Activated T-helper 1 cell treated with anti-CD3 and anti-CD28 coated beads, Interleukin-12 subunit alpha, Interleukin-12 subunit beta, Interleukin-2, Interleukin-4 antibody, amounts not matched to agents 30 ng/mL and 10 ng/mL and 1 ng/mL, durations not matched to agents 14 hours and 24 hours and 36 hours (primary cell): ENCODE measurements at regions not wholly inside any gene's neighbourhood (a gene's known extent, or its start where the extent isn't known, plus 50 kb on each side); places are given as distances from the start of the nearest gene placed in this dataset.

Experiments
- DNase-seq: peaks from one replicate; pipeline ENCODE4 v3.0.0; 2021; ENCODE audit warnings: low spot score
- H3K27ac Mint-ChIP-seq: one replicate; pipeline ENCODE4 v1.8.0; 2021; ENCODE audit warnings: mild to moderate bottlenecking, mixed read lengths
- H3K27me3 Mint-ChIP-seq: one replicate; pipeline ENCODE4 v1.8.0; 2022; ENCODE audit warnings: mild to moderate bottlenecking, moderate library complexity, mixed read lengths; ENCODE audit not compliant: insufficient read depth
- H3K36me3 Mint-ChIP-seq: one replicate; pipeline ENCODE4 v1.8.0; 2021; ENCODE audit warnings: low read depth, mixed read lengths
- H3K4me1 Mint-ChIP-seq: one replicate; pipeline ENCODE4 v1.8.0; 2021; ENCODE audit warnings: low read depth, mixed read lengths
- H3K4me3 Mint-ChIP-seq: one replicate; pipeline ENCODE4 v1.8.0; 2021; ENCODE audit warnings: mild to moderate bottlenecking, moderate library complexity, mixed read lengths
- H3K9me3 Mint-ChIP-seq: one replicate; pipeline ENCODE4 v1.8.0; 2021; ENCODE audit warnings: mixed read lengths
- intact Hi-C: fragments of 100-400 bp; cut with micrococcal nuclease; formaldehyde crosslinking; loops from one replicate; pipeline ENCODE4 v1.15.1; 2024

- H3K9me3 Mint-ChIP-seq: peaks cover 5% of the 10 kb centered on the region
- H3K27me3 Mint-ChIP-seq: no peaks in the 10 kb centered on the region
- peak overlapping the region; percentile 20 for H3K4me3 Mint-ChIP-seq
- H3K27ac Mint-ChIP-seq: peak overlapping the region; percentile 27
- H3K36me3 Mint-ChIP-seq: peaks cover 6% of the 10 kb centered on the region
- DNase-seq: no peak
- intact Hi-C loops: loop anchor here (1.0 to 5.0 kb wide), 5 partner anchors 10 to 80 kb away; no protein-coding TSS in a partner anchor
- peaks cover 55% of the 10 kb centered on the region for H3K4me1 Mint-ChIP-seq
Measured at GRCh38 chr4:123478859-123479345, 82.3 kb downstream of the SPRY1 start.

- H3K36me3 Mint-ChIP-seq: peaks cover 6% of the 10 kb centered on the region
- peaks cover 55% of the 10 kb centered on the region for H3K4me1 Mint-ChIP-seq
- DNase-seq: no peak
- H3K27me3 Mint-ChIP-seq: no peaks in the 10 kb centered on the region
- no peak overlapping the region for H3K27ac Mint-ChIP-seq
- H3K4me3 Mint-ChIP-seq: no peak overlapping the region
- intact Hi-C loops: loop anchor here (2.0 to 5.0 kb wide), 2 partner anchors 25 to 58 kb away; no protein-coding TSS in a partner anchor
- peaks cover 5% of the 10 kb centered on the region for H3K9me3 Mint-ChIP-seq
Measured at GRCh38 chr4:123479944-123480343, 83.3 kb downstream of the SPRY1 start.

- peaks cover 6% of the 10 kb centered on the region for H3K36me3 Mint-ChIP-seq
Measured at GRCh38 chr4:123480706-123481418, 84.3 kb downstream of the SPRY1 start.

GRCh38 chr4:123481717-123482116 lies 85.1 kb downstream of the SPRY1 start:
- H3K4me1 Mint-ChIP-seq: peaks cover 45% of the 10 kb centered on the region

More at GRCh38 chr4:123480706-123481418, 84.3 kb downstream of the SPRY1 start:
- H3K4me1 Mint-ChIP-seq: peaks cover 53% of the 10 kb centered on the region
- H3K27ac Mint-ChIP-seq: no peak overlapping the region
- peaks cover 3% of the 10 kb centered on the region for H3K9me3 Mint-ChIP-seq
- intact Hi-C loops: no loop called here
- no peak for DNase-seq
- H3K27me3 Mint-ChIP-seq: no peaks in the 10 kb centered on the region
- H3K4me3 Mint-ChIP-seq: no peak overlapping the region

GRCh38 chr4:123484291-123484926 lies 87.8 kb downstream of the SPRY1 start:
- no peaks in the 10 kb centered on the region for H3K36me3 Mint-ChIP-seq
- intact Hi-C loops: no loop called here
- no peak overlapping the region for H3K4me3 Mint-ChIP-seq
- H3K4me1 Mint-ChIP-seq: peaks cover 27% of the 10 kb centered on the region
- no peaks in the 10 kb centered on the region for H3K9me3 Mint-ChIP-seq
- no peak for DNase-seq
- no peaks in the 10 kb centered on the region for H3K27me3 Mint-ChIP-seq
- no peak overlapping the region for H3K27ac Mint-ChIP-seq

More at GRCh38 chr4:123481717-123482116, 85.1 kb downstream of the SPRY1 start:
- peaks cover 2% of the 10 kb centered on the region for H3K36me3 Mint-ChIP-seq
- DNase-seq: no peak
- no peaks in the 10 kb centered on the region for H3K9me3 Mint-ChIP-seq
- H3K27ac Mint-ChIP-seq: no peak overlapping the region
- no peak overlapping the region for H3K4me3 Mint-ChIP-seq
- H3K27me3 Mint-ChIP-seq: no peaks in the 10 kb centered on the region
- intact Hi-C loops: no loop called here

- intact Hi-C loops: no loop called here
- Mint-ChIP-seq H3K9me3 (no peaks in the 10 kb centered on the region), H3K4me1 (peaks cover 21% of the 10 kb centered on the region), H3K27me3 (no peaks in the 10 kb centered on the region), H3K4me3 (no peak overlapping the region), H3K27ac (no peak overlapping the region), H3K36me3 (no peaks in the 10 kb centered on the region)
- DNase-seq: no peak
Measured at GRCh38 chr4:123485601-123486000, 89.0 kb downstream of the SPRY1 start.

GRCh38 chr4:123488916-123489315 lies 92.3 kb downstream of the SPRY1 start:
- DNase-seq: no peak
- Mint-ChIP-seq H3K9me3 (no peaks in the 10 kb centered on the region), H3K4me1 (peaks cover 9% of the 10 kb centered on the region), H3K27ac (peak overlapping the region; percentile 72), H3K4me3 (peak overlapping the region; percentile 32), H3K27me3 (peaks cover 2% of the 10 kb centered on the region), H3K36me3 (no peaks in the 10 kb centered on the region)
- intact Hi-C loops: loop anchor here (1.0 kb wide), 4 partner anchors 11 to 90 kb away; no protein-coding TSS in a partner anchor

- DNase-seq: no peak
- intact Hi-C loops: no loop called here
- Mint-ChIP-seq H3K9me3 (no peaks in the 10 kb centered on the region), H3K4me3 (no peak overlapping the region), H3K27ac (no peak overlapping the region), H3K36me3 (no peaks in the 10 kb centered on the region), H3K27me3 (peaks cover 10% of the 10 kb centered on the region), H3K4me1 (no peaks in the 10 kb centered on the region)
Measured at GRCh38 chr4:123495530-123495929, 98.9 kb downstream of the SPRY1 start.

GRCh38 chr4:123496421-123496820 lies 99.8 kb downstream of the SPRY1 start:
- DNase-seq: no peak
- H3K4me1 Mint-ChIP-seq: no peaks in the 10 kb centered on the region
- no peak overlapping the region for H3K4me3 Mint-ChIP-seq
- intact Hi-C loops: no loop called here
- peaks cover 13% of the 10 kb centered on the region for H3K27me3 Mint-ChIP-seq
- H3K36me3 Mint-ChIP-seq: no peaks in the 10 kb centered on the region
- no peak overlapping the region for H3K27ac Mint-ChIP-seq
- H3K9me3 Mint-ChIP-seq: no peaks in the 10 kb centered on the region

GRCh38 chr4:123497340-123497739 lies 100.7 kb downstream of the SPRY1 start:
- Mint-ChIP-seq H3K4me3 (no peak overlapping the region), H3K4me1 (no peaks in the 10 kb centered on the region), H3K27me3 (peaks cover 13% of the 10 kb centered on the region), H3K9me3 (no peaks in the 10 kb centered on the region), H3K36me3 (no peaks in the 10 kb centered on the region), H3K27ac (no peak overlapping the region)
- no peak for DNase-seq
- intact Hi-C loops: no loop called here

- Mint-ChIP-seq H3K27ac (no peak overlapping the region), H3K4me1 (peaks cover 19% of the 10 kb centered on the region), H3K36me3 (peaks cover 2% of the 10 kb centered on the region), H3K4me3 (no peak overlapping the region), H3K27me3 (peaks cover 23% of the 10 kb centered on the region), H3K9me3 (no peaks in the 10 kb centered on the region)
- intact Hi-C loops: no loop called here
- no peak for DNase-seq
Measured at GRCh38 chr4:123501733-123502132, 105.1 kb downstream of the SPRY1 start.

GRCh38 chr4:123503698-123504363 lies 107.2 kb downstream of the SPRY1 start:
- Mint-ChIP-seq H3K9me3 (no peaks in the 10 kb centered on the region), H3K36me3 (peaks cover 2% of the 10 kb centered on the region), H3K27ac (no peak overlapping the region), H3K4me3 (no peak overlapping the region), H3K27me3 (peaks cover 35% of the 10 kb centered on the region), H3K4me1 (peaks cover 21% of the 10 kb centered on the region)
- intact Hi-C loops: no loop called here
- DNase-seq: no peak
